ENCODE measurements at regions not wholly inside any gene's neighbourhood (a gene's known extent, or its start where the extent isn't known, plus 50 kb on each side); places are given as distances from the start of the nearest gene placed in this dataset.

DNA sequence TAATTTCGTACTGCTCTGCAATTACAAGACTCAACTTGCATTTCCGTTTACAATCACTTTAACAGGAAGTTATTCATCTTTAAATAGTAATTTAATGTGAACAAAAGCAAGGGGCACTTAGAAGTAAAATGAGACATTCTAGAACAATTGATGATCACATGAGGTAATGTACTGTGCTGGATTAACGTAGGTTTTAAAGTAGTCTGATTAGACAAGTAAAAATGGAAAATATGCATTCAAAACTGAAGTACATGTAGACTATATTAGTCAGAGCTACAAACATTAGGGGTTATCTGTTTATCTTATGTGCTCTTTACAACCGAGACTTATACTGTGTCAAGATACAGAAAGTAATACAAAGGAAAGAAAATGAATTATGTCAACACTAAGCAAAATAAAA lies 1528.0 kb downstream of the SLITRK5 start:
- Histone ChIP-seq H3K27ac (ENCODE audit: low read depth, low read length) (no peak overlapping the region), H3K9me2 (ENCODE audit: insufficient read depth) (no peaks in the 10 kb centered on the region), H3K9me3 (ENCODE audit: control insufficient read depth in 1 of 2, insufficient read depth in 1 of 2, low read depth in 1 of 2, low read length in 2 of 2) (no peaks in the 10 kb centered on the region), H4K20me1 (ENCODE audit: insufficient read depth) (no peaks in the 10 kb centered on the region), H3K27me3 (ENCODE audit: insufficient read depth, low read length) (no peaks in the 10 kb centered on the region), H3K4me1 (ENCODE audit: control insufficient read depth in 1 of 2, insufficient read depth in 2 of 2, low read length in 2 of 2) (no peaks in the 10 kb centered on the region), H3K36me3 (ENCODE audit: control insufficient read depth in 1 of 2, insufficient read depth in 2 of 2, low read length in 2 of 2) (no peaks in the 10 kb centered on the region), H3K79me2 (ENCODE audit: insufficient read depth, low read length) (no peaks in the 10 kb centered on the region), H3K9ac (ENCODE audit: low read length) (no peak overlapping the region), H3K4me3 (replicated peaks in 1 of 2; ENCODE audit: low read depth in 1 of 2, low read length in 2 of 2) (no peak overlapping the region), H2AFZ (ENCODE audit: low read depth, low read length, poor library complexity, severe bottlenecking) (no peak overlapping the region), H3K4me2 (ENCODE audit: low read length) (no peak overlapping the region)
- no TSS peak for BruUV-seq (replicated peaks)
- no peak for TF ChIP-seq SIN3A (IDR thresholded peaks at IDR 0.05; ENCODE audit: low read depth)
- TF ChIP-seq, protein P1, sequence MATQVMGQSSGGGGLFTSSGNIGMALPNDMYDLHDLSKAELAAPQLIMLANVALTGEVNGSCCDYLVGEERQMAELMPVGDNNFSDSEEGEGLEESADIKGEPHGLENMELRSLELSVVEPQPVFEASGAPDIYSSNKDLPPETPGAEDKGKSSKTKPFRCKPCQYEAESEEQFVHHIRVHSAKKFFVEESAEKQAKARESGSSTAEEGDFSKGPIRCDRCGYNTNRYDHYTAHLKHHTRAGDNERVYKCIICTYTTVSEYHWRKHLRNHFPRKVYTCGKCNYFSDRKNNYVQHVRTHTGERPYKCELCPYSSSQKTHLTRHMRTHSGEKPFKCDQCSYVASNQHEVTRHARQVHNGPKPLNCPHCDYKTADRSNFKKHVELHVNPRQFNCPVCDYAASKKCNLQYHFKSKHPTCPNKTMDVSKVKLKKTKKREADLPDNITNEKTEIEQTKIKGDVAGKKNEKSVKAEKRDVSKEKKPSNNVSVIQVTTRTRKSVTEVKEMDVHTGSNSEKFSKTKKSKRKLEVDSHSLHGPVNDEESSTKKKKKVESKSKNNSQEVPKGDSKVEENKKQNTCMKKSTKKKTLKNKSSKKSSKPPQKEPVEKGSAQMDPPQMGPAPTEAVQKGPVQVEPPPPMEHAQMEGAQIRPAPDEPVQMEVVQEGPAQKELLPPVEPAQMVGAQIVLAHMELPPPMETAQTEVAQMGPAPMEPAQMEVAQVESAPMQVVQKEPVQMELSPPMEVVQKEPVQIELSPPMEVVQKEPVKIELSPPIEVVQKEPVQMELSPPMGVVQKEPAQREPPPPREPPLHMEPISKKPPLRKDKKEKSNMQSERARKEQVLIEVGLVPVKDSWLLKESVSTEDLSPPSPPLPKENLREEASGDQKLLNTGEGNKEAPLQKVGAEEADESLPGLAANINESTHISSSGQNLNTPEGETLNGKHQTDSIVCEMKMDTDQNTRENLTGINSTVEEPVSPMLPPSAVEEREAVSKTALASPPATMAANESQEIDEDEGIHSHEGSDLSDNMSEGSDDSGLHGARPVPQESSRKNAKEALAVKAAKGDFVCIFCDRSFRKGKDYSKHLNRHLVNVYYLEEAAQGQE (IDR thresholded peaks at IDR 0.05; ENCODE audit: low read depth) = no peak
- no peak for TF ChIP-seq ZFX (IDR thresholded peaks at IDR 0.05)
- no peak for TF ChIP-seq TCF7L2 (IDR thresholded peaks at IDR 0.05; ENCODE audit: borderline replicate concordance, extremely low read depth, insufficient read depth, insufficient read length)
- TF ChIP-seq, protein P2, sequence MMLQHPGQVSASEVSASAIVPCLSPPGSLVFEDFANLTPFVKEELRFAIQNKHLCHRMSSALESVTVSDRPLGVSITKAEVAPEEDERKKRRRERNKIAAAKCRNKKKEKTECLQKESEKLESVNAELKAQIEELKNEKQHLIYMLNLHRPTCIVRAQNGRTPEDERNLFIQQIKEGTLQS (IDR thresholded peaks at IDR 0.05) = no peak
- TF ChIP-seq FOSL1 (IDR thresholded peaks at IDR 0.05; ENCODE audit: low read depth) = no peak
- TF ChIP-seq, protein P3, sequence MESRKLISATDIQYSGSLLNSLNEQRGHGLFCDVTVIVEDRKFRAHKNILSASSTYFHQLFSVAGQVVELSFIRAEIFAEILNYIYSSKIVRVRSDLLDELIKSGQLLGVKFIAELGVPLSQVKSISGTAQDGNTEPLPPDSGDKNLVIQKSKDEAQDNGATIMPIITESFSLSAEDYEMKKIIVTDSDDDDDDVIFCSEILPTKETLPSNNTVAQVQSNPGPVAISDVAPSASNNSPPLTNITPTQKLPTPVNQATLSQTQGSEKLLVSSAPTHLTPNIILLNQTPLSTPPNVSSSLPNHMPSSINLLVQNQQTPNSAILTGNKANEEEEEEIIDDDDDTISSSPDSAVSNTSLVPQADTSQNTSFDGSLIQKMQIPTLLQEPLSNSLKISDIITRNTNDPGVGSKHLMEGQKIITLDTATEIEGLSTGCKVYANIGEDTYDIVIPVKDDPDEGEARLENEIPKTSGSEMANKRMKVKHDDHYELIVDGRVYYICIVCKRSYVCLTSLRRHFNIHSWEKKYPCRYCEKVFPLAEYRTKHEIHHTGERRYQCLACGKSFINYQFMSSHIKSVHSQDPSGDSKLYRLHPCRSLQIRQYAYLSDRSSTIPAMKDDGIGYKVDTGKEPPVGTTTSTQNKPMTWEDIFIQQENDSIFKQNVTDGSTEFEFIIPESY (IDR thresholded peaks at IDR 0.05; ENCODE audit: extremely low read depth, insufficient replicate concordance, low read length) = no peak
- TF ChIP-seq CBX3 (IDR thresholded peaks at IDR 0.05; ENCODE audit: low read depth) = no peak
- TF ChIP-seq SRF (IDR thresholded peaks at IDR 0.05; ENCODE audit: low read depth) = no peak
- TF ChIP-seq CEBPB (IDR thresholded peaks at IDR 0.05; ENCODE audit: low read depth) = no peak
- TF ChIP-seq POLR2A (IDR thresholded peaks at IDR 0.05; ENCODE audit: borderline replicate concordance, extremely low read depth, insufficient read depth, insufficient read length) = no peak
- TF ChIP-seq EGR1 (IDR thresholded peaks at IDR 0.05; ENCODE audit: low read depth) = no peak
- TF ChIP-seq, protein P4, sequence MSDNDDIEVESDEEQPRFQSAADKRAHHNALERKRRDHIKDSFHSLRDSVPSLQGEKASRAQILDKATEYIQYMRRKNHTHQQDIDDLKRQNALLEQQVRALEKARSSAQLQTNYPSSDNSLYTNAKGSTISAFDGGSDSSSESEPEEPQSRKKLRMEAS (IDR thresholded peaks at IDR 0.05) = no peak
- no peak for TF ChIP-seq RAD21 (IDR thresholded peaks at IDR 0.05; ENCODE audit: low read depth)
- TF ChIP-seq, protein P5, sequence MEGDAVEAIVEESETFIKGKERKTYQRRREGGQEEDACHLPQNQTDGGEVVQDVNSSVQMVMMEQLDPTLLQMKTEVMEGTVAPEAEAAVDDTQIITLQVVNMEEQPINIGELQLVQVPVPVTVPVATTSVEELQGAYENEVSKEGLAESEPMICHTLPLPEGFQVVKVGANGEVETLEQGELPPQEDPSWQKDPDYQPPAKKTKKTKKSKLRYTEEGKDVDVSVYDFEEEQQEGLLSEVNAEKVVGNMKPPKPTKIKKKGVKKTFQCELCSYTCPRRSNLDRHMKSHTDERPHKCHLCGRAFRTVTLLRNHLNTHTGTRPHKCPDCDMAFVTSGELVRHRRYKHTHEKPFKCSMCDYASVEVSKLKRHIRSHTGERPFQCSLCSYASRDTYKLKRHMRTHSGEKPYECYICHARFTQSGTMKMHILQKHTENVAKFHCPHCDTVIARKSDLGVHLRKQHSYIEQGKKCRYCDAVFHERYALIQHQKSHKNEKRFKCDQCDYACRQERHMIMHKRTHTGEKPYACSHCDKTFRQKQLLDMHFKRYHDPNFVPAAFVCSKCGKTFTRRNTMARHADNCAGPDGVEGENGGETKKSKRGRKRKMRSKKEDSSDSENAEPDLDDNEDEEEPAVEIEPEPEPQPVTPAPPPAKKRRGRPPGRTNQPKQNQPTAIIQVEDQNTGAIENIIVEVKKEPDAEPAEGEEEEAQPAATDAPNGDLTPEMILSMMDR (IDR thresholded peaks at IDR 0.05 in 2 of 3, conservative IDR thresholded peaks at IDR 0.05 in 1 of 3; ENCODE audit: borderline replicate concordance in 1 of 3, insufficient read depth in 1 of 3, low read depth in 2 of 3, low read length in 2 of 3) = no peak
- TF ChIP-seq POLR2AphosphoS5 (IDR thresholded peaks at IDR 0.05; ENCODE audit: low read depth, low read length) = no peak
- TF ChIP-seq ZNF274 (IDR thresholded peaks at IDR 0.05; ENCODE audit: low read depth, low read length) = no peak
- DNase-seq (ENCODE audit: low read depth, low spot score) (no peak), ATAC-seq (no peak)
- ChIA-PET RAD21 (ENCODE audit: low non-redundant PET in 1 of 2, low total read pairs in 2 of 2, uncharacterized antibody in 2 of 2, unreplicated experiment in 2 of 2) (no interaction called here), POLR2A (no interaction called here), CTCF (no interaction called here)
- intact Hi-C loops (cut with micrococcal nuclease) = no loop called here

All from HCT116 (cell line).